Caco-2 (cell line): ENCODE measurements at regions not wholly inside any gene's neighbourhood (a gene's known extent, or its start where the extent isn't known, plus 50 kb on each side); places are given as distances from the start of the nearest gene placed in this dataset.

Experiments
- BruUV-seq: library from RNA; stranded (reverse); fragments of 400-500 nt; replicated peaks from 2 replicates; lab custom pipeline; 2021; lab: Mats Ljungman, UMichigan
- CTCF ChIA-PET: fragments of 300-600 bp; sonication (Branson Sonifier 250); formaldehyde crosslinking; loops from one replicate; lab custom pipeline; 2022; ENCODE audit warnings: antibody characterized with exemption; lab: Charles Lee
- POLR2A ChIA-PET: fragments of 300-600 bp; sonication (Branson Sonifier 250); formaldehyde crosslinking; loops from one replicate; lab custom pipeline; 2022; ENCODE audit warnings: antibody characterized with exemption; lab: Charles Lee
- DNase-seq, 2 experiments: peaks; one replicate each; pipeline versions ENCODE4 v3.0.0 to v3.0.0-alpha.2; 2020 to 2022
- H3K27me3 ChIP-seq: replicated peaks from 2 replicates; pipeline ENCODE4 v1.6.0; 2011; ENCODE audit warnings: low read length; ENCODE audit not compliant: control insufficient read depth, insufficient read depth
- H3K36me3 ChIP-seq: 2 replicates; pipeline ENCODE4 v1.5.1; 2011; ENCODE audit warnings: low read length; ENCODE audit not compliant: control insufficient read depth, insufficient read depth
- H3K4me1 ChIP-seq: fragments of 250-450 bp; sonication (Bioruptor Pico); 2 replicates; pipeline ENCODE4 v1.5.1; 2020; ENCODE audit warnings: mild to moderate bottlenecking
- H3K4me3 ChIP-seq: 2 replicates; pipeline ENCODE4 v1.5.1; 2011; ENCODE audit warnings: low read depth, mild to moderate bottlenecking, control low read depth, low read length
- H3K9me3 ChIP-seq: fragments of 250-450 bp; sonication (Bioruptor Pico); 2 replicates; pipeline ENCODE4 v1.5.1; 2020; ENCODE audit warnings: mild to moderate bottlenecking, moderate library complexity
- H3K27ac Mint-ChIP-seq: one replicate; pipeline ENCODE4 v1.8.0; 2022; ENCODE audit warnings: mixed read lengths; ENCODE audit not compliant: unreplicated experiment
- H3K27me3 Mint-ChIP-seq: one replicate; pipeline ENCODE4 v1.8.0; 2022; ENCODE audit warnings: mixed read lengths; ENCODE audit not compliant: insufficient read depth, unreplicated experiment
- H3K36me3 Mint-ChIP-seq: one replicate; pipeline ENCODE4 v1.8.0; 2022; ENCODE audit warnings: mild to moderate bottlenecking, mixed read lengths; ENCODE audit not compliant: insufficient read depth, unreplicated experiment
- H3K4me1 Mint-ChIP-seq: one replicate; pipeline ENCODE4 v1.8.0; 2022; ENCODE audit warnings: low read depth, mixed read lengths; ENCODE audit not compliant: unreplicated experiment
- H3K4me3 Mint-ChIP-seq: one replicate; pipeline ENCODE4 v1.8.0; 2022; ENCODE audit warnings: mild to moderate bottlenecking, moderate library complexity, mixed read lengths; ENCODE audit not compliant: unreplicated experiment
- H3K9me3 Mint-ChIP-seq: one replicate; pipeline ENCODE4 v1.8.0; 2022; ENCODE audit warnings: mixed read lengths; ENCODE audit not compliant: unreplicated experiment
- CTCF ChIP-seq, 2 experiments: fragments of 200-600 bp in 1 of 2; IDR thresholded peaks; 1 replicate in 1 of 2; 2 replicates in 1 of 2; pipeline versions ENCODE4 v1.5.1 to v1.8.0; 2011 to 2022; ENCODE audit warnings: antibody characterized with exemption in 1 of 2, control low read depth in 1 of 2, inconsistent platforms in 1 of 2, low read depth in 1 of 2, low read length in 1 of 2, mild to moderate bottlenecking in 1 of 2, moderate library complexity in 1 of 2; ENCODE audit not compliant: insufficient read depth in 1 of 2, severe bottlenecking in 1 of 2, unreplicated experiment in 1 of 2
- intact Hi-C: fragments of 100-400 bp; cut with micrococcal nuclease; formaldehyde crosslinking; loops from one replicate; pipeline ENCODE4 v1.10.0; 2022; ENCODE audit not compliant: unreplicated experiment

- intact Hi-C loops = no loop called here
- Mint-ChIP-seq H3K9me3 (no peaks in the 10 kb centered on the region), H3K27ac (no peak overlapping the region), H3K36me3 (no peaks in the 10 kb centered on the region), H3K4me1 (no peaks in the 10 kb centered on the region), H3K4me3 (no peak overlapping the region), H3K27me3 (peaks cover 15% of the 10 kb centered on the region)
- Histone ChIP-seq H3K36me3 (no peaks in the 10 kb centered on the region), H3K27me3 (no peaks in the 10 kb centered on the region; the same call in 1 of the 2 replicates), H3K9me3 (no peaks in the 10 kb centered on the region), H3K4me3 (no peak overlapping the region), H3K4me1 (no peaks in the 10 kb centered on the region)
- BruUV-seq = no TSS peak
- no peak for DNase-seq
- ChIA-PET CTCF (no interaction called here), POLR2A (no interaction called here)
- TF ChIP-seq CTCF (IDR thresholded peaks at IDR 0.05; ENCODE audit: insufficient read depth in 1 of 2, low read depth in 1 of 2, low read length in 1 of 2, severe bottlenecking in 1 of 2, unreplicated experiment in 1 of 2) = no peak
Measured at GRCh38 chr7:142477079-142477651, 219.3 kb upstream of the PRSS58 start.

GRCh38 chr7:142476077-142476476, 218.2 kb upstream of the PRSS58 start:
- H3K27ac Mint-ChIP-seq = no peak overlapping the region
- Histone ChIP-seq H3K9me3 (no peaks in the 10 kb centered on the region), H3K36me3 (no peaks in the 10 kb centered on the region), H3K4me3 (no peak overlapping the region), H3K4me1 (no peaks in the 10 kb centered on the region), H3K27me3 (no peaks in the 10 kb centered on the region; the same call in 1 of the 2 replicates)
- no peaks in the 10 kb centered on the region for H3K36me3 Mint-ChIP-seq
- H3K9me3 Mint-ChIP-seq = no peaks in the 10 kb centered on the region
- TF ChIP-seq CTCF (IDR thresholded peaks at IDR 0.05; ENCODE audit: insufficient read depth in 1 of 2, low read depth in 1 of 2, low read length in 1 of 2, severe bottlenecking in 1 of 2, unreplicated experiment in 1 of 2) = no peak
- H3K4me3 Mint-ChIP-seq = no peak overlapping the region
- CTCF ChIA-PET = no interaction called here
- H3K27me3 Mint-ChIP-seq = peaks cover 19% of the 10 kb centered on the region
- intact Hi-C loops = no loop called here
- no peak for DNase-seq
- no peaks in the 10 kb centered on the region for H3K4me1 Mint-ChIP-seq
- BruUV-seq = no TSS peak
- POLR2A ChIA-PET = no interaction called here

GRCh38 chr7:142471820-142472219, 214.0 kb upstream of the PRSS58 start:
- POLR2A ChIA-PET = no interaction called here
- CTCF ChIA-PET = no interaction called here

More at GRCh38 chr7:142471820-142472219, 214.0 kb upstream of the PRSS58 start:
- H3K36me3 ChIP-seq = no peaks in the 10 kb centered on the region
- H3K4me3 Mint-ChIP-seq = no peak overlapping the region
- H3K36me3 Mint-ChIP-seq = no peaks in the 10 kb centered on the region
- no peak for TF ChIP-seq CTCF (IDR thresholded peaks at IDR 0.05; ENCODE audit: insufficient read depth in 1 of 2, low read depth in 1 of 2, low read length in 1 of 2, severe bottlenecking in 1 of 2, unreplicated experiment in 1 of 2)
- DNase-seq = no peak
- no peaks in the 10 kb centered on the region for H3K4me1 Mint-ChIP-seq
- no peaks in the 10 kb centered on the region for H3K9me3 ChIP-seq
- no peaks in the 10 kb centered on the region for H3K4me1 ChIP-seq
- peaks cover 29% of the 10 kb centered on the region for H3K27me3 Mint-ChIP-seq
- BruUV-seq = no TSS peak
- H3K4me3 ChIP-seq = no peak overlapping the region
- no peaks in the 10 kb centered on the region; the same call in 1 of the 2 replicates for H3K27me3 ChIP-seq
- H3K27ac Mint-ChIP-seq = no peak overlapping the region
- H3K9me3 Mint-ChIP-seq = no peaks in the 10 kb centered on the region
- intact Hi-C loops = no loop called here
